Osteocyte (in vitro differentiated cells): ENCODE measurements at regions not wholly inside any gene's neighbourhood (a gene's known extent, or its start where the extent isn't known, plus 50 kb on each side); places are given as distances from the start of the nearest gene placed in this dataset.

Source experiments
- DNase-seq: peaks from one replicate; pipeline ENCODE4 v3.0.0; 2021; ENCODE audit warnings: mixed read lengths; ENCODE audit not compliant: unreplicated experiment; ENCODE audit errors: extremely low spot score
- H3K27ac Mint-ChIP-seq: one replicate; pipeline ENCODE4 v1.8.0; 2021; ENCODE audit warnings: mild to moderate bottlenecking, mixed read lengths; ENCODE audit not compliant: unreplicated experiment
- H3K27me3 Mint-ChIP-seq: one replicate; pipeline ENCODE4 v1.8.0; 2021; ENCODE audit warnings: mixed read lengths; ENCODE audit not compliant: unreplicated experiment
- H3K36me3 Mint-ChIP-seq: one replicate; pipeline ENCODE4 v1.8.0; 2021; ENCODE audit warnings: mixed read lengths; ENCODE audit not compliant: unreplicated experiment
- H3K4me1 Mint-ChIP-seq: one replicate; pipeline ENCODE4 v1.8.0; 2021; ENCODE audit warnings: mixed read lengths; ENCODE audit not compliant: unreplicated experiment
- H3K4me3 Mint-ChIP-seq: one replicate; pipeline ENCODE4 v1.8.0; 2021; ENCODE audit warnings: mild to moderate bottlenecking, moderate library complexity, mixed read lengths; ENCODE audit not compliant: unreplicated experiment
- H3K9me3 Mint-ChIP-seq: one replicate; pipeline ENCODE4 v1.8.0; 2021; ENCODE audit warnings: mixed read lengths; ENCODE audit not compliant: unreplicated experiment
- TF ChIP-seq, protein P1 (sequence below): fragments of 200-600 bp; sonication (generic); IDR thresholded peaks from 2 replicates; pipeline ENCODE4 v1.5.0; 2021; ENCODE audit warnings: antibody characterized with exemption, mild to moderate bottlenecking, moderate library complexity

DNA sequence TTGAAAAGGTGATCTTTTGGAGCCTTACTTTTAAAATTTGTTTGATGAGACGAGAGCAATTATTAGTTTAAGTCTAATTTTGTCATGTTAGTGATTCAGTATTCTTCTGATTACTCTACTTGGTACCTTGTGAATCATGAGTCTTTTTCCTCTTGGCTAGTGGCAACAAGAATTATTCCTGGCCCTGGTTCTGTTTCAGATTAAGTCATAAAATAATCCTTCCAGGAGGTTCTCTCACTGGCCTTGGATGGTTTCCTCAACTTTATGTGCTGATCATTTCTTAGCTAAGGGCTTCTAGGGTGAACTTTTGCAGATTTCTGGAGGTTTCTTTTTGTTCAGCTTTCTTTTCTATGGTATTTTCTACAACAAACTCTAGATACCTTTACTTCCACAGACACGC is 741.8 kb upstream of the LUZP2 start:
- no peak overlapping the region for H3K27ac Mint-ChIP-seq
- peaks cover 3% of the 10 kb centered on the region for H3K9me3 Mint-ChIP-seq
- H3K27me3 Mint-ChIP-seq, result no peaks in the 10 kb centered on the region
- no peaks in the 10 kb centered on the region for H3K4me1 Mint-ChIP-seq
- H3K36me3 Mint-ChIP-seq, result no peaks in the 10 kb centered on the region
- no peak for DNase-seq
- TF ChIP-seq, protein P1, sequence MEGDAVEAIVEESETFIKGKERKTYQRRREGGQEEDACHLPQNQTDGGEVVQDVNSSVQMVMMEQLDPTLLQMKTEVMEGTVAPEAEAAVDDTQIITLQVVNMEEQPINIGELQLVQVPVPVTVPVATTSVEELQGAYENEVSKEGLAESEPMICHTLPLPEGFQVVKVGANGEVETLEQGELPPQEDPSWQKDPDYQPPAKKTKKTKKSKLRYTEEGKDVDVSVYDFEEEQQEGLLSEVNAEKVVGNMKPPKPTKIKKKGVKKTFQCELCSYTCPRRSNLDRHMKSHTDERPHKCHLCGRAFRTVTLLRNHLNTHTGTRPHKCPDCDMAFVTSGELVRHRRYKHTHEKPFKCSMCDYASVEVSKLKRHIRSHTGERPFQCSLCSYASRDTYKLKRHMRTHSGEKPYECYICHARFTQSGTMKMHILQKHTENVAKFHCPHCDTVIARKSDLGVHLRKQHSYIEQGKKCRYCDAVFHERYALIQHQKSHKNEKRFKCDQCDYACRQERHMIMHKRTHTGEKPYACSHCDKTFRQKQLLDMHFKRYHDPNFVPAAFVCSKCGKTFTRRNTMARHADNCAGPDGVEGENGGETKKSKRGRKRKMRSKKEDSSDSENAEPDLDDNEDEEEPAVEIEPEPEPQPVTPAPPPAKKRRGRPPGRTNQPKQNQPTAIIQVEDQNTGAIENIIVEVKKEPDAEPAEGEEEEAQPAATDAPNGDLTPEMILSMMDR, result no peak
- H3K4me3 Mint-ChIP-seq, result no peak overlapping the region

DNA sequence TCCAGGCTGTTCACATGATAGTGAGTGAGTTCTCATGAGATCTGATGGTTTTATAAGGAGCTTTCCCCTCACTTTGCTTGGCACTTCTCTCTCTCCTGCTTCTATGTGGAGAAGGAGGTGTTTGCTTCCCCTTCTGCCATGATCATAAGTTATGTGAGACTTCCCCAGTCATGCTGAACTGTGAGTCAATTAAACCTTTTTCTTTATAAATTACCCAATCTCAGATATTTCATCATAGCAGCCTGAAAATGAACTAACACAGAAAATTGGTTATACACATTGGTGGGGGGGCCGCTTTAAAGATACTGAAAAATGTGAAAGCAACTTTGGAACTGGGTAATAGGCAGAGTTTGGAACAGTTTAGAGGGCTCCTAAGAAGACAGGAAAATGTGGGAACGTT is 741.1 kb upstream of the LUZP2 start:
- no peaks in the 10 kb centered on the region for H3K4me1 Mint-ChIP-seq
- TF ChIP-seq, protein P1, result no peak
- no peak overlapping the region for H3K4me3 Mint-ChIP-seq
- no peak for DNase-seq
- no peaks in the 10 kb centered on the region for H3K36me3 Mint-ChIP-seq
- H3K27me3 Mint-ChIP-seq, result no peaks in the 10 kb centered on the region
- H3K9me3 Mint-ChIP-seq, result peaks cover 3% of the 10 kb centered on the region
- no peak overlapping the region for H3K27ac Mint-ChIP-seq

DNA sequence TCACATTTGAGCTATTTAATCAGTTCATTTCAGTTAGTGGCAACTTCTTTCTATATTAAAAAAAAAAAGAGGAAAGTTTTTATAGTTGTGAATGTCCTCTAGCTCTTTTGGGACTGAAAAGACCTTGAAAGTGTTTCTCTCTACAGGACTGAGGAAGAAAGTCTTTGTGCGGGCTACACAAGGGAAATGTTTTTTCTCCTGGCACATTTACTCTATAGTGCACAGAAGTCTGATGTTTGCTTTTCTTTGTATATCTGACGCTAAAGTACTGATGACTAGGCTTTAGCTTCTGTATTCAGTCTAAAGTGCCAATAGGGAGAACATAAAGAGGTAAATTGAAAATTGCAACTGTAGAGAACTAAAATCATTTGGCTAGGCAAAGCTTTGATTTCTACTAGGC is 737.4 kb upstream of the LUZP2 start:
- no peak overlapping the region for H3K27ac Mint-ChIP-seq
- H3K36me3 Mint-ChIP-seq, result no peaks in the 10 kb centered on the region
- H3K4me1 Mint-ChIP-seq, result no peaks in the 10 kb centered on the region
- H3K9me3 Mint-ChIP-seq, result peaks cover 3% of the 10 kb centered on the region
- H3K27me3 Mint-ChIP-seq, result no peaks in the 10 kb centered on the region
- TF ChIP-seq, protein P1, result no peak
- DNase-seq, result no peak
- H3K4me3 Mint-ChIP-seq, result no peak overlapping the region

DNA sequence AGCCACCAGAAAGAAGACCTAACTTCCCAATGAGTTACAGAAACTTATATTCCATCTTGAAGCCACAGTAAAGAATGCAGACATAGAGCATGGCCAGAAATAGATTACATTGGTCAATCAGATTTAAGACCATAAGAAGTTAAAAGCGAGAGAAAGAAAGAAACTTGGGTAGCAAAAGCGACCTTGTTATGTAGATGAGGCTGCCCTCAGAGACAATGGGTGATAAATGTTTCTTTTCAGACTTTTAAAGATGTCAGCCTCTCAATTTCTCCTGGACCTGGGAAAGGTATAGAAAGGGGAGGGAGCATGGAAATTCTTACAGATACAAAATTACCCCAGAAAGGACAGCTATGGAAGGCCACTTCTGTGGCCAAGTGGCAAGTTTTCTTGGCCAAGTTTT is 732.6 kb upstream of the LUZP2 start:
- Mint-ChIP-seq H3K36me3 (peaks cover 3% of the 10 kb centered on the region), H3K27ac (no peak overlapping the region), H3K27me3 (no peaks in the 10 kb centered on the region), H3K9me3 (peaks cover 19% of the 10 kb centered on the region), H3K4me3 (no peak overlapping the region), H3K4me1 (peaks cover 14% of the 10 kb centered on the region)
- DNase-seq, result no peak
- TF ChIP-seq, protein P1, result no peak

DNA sequence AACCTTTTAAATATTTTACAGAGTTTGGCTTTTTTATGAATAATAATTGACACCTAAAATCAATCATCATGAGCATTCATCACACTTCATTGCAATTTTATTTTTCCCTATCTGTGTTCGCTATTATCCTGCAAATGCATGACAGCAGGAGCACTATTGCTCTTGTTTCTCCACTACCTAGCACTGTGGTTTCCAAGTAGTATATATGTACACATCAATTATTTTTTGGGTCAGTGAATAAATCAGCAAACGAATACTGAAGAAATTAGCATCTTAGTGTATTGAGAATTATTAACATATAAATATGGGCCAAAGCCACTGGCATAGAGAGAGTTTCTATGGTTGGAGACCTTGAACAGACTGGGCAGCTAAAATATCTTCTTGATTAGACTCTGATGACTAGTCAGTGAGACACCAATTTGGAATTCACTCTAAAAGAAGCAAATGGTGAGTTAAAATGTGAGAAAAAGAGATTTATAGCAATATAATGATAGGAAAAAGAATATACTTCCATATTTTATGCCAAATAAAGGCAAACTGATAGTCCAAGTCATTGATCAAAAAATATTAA is 731.1 kb upstream of the LUZP2 start:
- Mint-ChIP-seq H3K27me3 (no peaks in the 10 kb centered on the region), H3K36me3 (peaks cover 3% of the 10 kb centered on the region), H3K9me3 (peaks cover 19% of the 10 kb centered on the region), H3K4me1 (peaks cover 14% of the 10 kb centered on the region), H3K27ac (no peak overlapping the region), H3K4me3 (no peak overlapping the region)
- TF ChIP-seq, protein P1, result no peak
- DNase-seq, result no peak
